Peyer's patch (tissue), 4 donors: ENCODE measurements at regions not wholly inside any gene's neighbourhood (a gene's known extent, or its start where the extent isn't known, plus 50 kb on each side); places are given as distances from the start of the nearest gene placed in this dataset.

ENCODE experiments used
- DNase-seq, 3 donors: peaks; one replicate each; pipeline ENCODE4 v3.0.0-alpha.2; 2017 to 2019
- H3K27ac ChIP-seq, 4 donors: fragments of 200-600 bp; sonication (generic); one replicate each; pipeline ENCODE4 v1.5.1; 2016 to 2019
- H3K27me3 ChIP-seq, 2 donors: fragments of 200-600 bp; sonication (generic); one replicate each; pipeline ENCODE4 v1.5.1; 2019
- H3K36me3 ChIP-seq, 3 donors: fragments of 200-600 bp; sonication (generic); one replicate each; pipeline ENCODE4 v1.5.1; 2016 to 2019
- H3K4me1 ChIP-seq, 4 donors: fragments of 200-600 bp; sonication (generic); one replicate each; pipeline ENCODE4 v1.5.1; 2016 to 2019
- H3K4me3 ChIP-seq, 4 donors: fragments of 200-600 bp; sonication (generic); 1 replicate in 3 of 4; 2 replicates in 1 of 4; pipeline ENCODE4 v1.5.1; 2016 to 2019; ENCODE audit warnings: mild to moderate bottlenecking in 1 of 4
- H3K9me3 ChIP-seq, 4 donors: fragments of 200-600 bp; sonication (generic); one replicate each; pipeline ENCODE4 v1.5.1; 2016 to 2019; ENCODE audit warnings: mild to moderate bottlenecking in 1 of 4
- POLR2A ChIP-seq, 2 donors: fragments of 450-650 bp; IDR thresholded peaks; one replicate each; pipeline ENCODE4 v1.5.1; 2017; ENCODE audit warnings: antibody characterized with exemption in 2 of 2, mild to moderate bottlenecking in 2 of 2, moderate library complexity in 2 of 2
- TF ChIP-seq, protein P1 (sequence below), 6 experiments: fragments of 450-650 bp in 4 of 6; fragments of 200-600 bp in 2 of 6; sonication (generic) in 1 of 6; IDR thresholded peaks; one replicate each; pipeline ENCODE4 v1.5.1; 2017 to 2019; ENCODE audit warnings: antibody characterized with exemption in 6 of 6, mild to moderate bottlenecking in 3 of 6, moderate library complexity in 1 of 6

GRCh38 chr1:59108481-59109317, 188.2 kb upstream of the FGGY start:
- Histone ChIP-seq H3K4me3 (no peak overlapping the region), H3K36me3 (no peaks in the 10 kb centered on the region), H3K27ac (no peak overlapping the region), H3K4me1 (no peaks in the 10 kb centered on the region), H3K27me3 (no peaks in the 10 kb centered on the region), H3K9me3 (no peaks in the 10 kb centered on the region)
- TF ChIP-seq, protein P1, sequence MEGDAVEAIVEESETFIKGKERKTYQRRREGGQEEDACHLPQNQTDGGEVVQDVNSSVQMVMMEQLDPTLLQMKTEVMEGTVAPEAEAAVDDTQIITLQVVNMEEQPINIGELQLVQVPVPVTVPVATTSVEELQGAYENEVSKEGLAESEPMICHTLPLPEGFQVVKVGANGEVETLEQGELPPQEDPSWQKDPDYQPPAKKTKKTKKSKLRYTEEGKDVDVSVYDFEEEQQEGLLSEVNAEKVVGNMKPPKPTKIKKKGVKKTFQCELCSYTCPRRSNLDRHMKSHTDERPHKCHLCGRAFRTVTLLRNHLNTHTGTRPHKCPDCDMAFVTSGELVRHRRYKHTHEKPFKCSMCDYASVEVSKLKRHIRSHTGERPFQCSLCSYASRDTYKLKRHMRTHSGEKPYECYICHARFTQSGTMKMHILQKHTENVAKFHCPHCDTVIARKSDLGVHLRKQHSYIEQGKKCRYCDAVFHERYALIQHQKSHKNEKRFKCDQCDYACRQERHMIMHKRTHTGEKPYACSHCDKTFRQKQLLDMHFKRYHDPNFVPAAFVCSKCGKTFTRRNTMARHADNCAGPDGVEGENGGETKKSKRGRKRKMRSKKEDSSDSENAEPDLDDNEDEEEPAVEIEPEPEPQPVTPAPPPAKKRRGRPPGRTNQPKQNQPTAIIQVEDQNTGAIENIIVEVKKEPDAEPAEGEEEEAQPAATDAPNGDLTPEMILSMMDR (IDR thresholded peaks at IDR 0.05): no peak
- TF ChIP-seq POLR2A (IDR thresholded peaks at IDR 0.05): no peak
- DNase-seq: no peak

DNA sequence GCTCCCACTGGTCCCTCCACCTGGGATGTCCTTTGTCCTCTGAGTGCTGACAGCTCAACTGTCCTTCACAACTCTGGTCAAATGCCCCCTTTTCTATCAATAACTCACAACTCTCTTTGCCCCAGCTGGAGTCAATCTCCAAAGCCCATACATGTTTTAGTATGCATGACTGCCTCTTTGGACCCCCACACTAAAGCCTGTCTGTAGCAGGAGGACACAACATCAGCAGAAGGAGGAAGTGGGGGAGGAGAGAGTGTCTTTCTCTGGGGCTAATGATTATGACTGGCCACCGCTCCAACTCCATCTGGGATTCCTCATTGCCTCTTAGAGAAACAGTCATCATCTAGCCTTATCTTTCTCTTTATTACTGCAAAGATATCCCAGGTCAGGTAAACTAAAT, 186.6 kb upstream of the FGGY start:
- no peak for DNase-seq
- Histone ChIP-seq H3K27me3 (no peaks in the 10 kb centered on the region), H3K4me3 (no peak overlapping the region), H3K27ac (no peak overlapping the region), H3K9me3 (no peaks in the 10 kb centered on the region), H3K36me3 (no peaks in the 10 kb centered on the region), H3K4me1 (no peaks in the 10 kb centered on the region)
- TF ChIP-seq, protein P1 (IDR thresholded peaks at IDR 0.05): no peak
- no peak for TF ChIP-seq POLR2A (IDR thresholded peaks at IDR 0.05)

DNA sequence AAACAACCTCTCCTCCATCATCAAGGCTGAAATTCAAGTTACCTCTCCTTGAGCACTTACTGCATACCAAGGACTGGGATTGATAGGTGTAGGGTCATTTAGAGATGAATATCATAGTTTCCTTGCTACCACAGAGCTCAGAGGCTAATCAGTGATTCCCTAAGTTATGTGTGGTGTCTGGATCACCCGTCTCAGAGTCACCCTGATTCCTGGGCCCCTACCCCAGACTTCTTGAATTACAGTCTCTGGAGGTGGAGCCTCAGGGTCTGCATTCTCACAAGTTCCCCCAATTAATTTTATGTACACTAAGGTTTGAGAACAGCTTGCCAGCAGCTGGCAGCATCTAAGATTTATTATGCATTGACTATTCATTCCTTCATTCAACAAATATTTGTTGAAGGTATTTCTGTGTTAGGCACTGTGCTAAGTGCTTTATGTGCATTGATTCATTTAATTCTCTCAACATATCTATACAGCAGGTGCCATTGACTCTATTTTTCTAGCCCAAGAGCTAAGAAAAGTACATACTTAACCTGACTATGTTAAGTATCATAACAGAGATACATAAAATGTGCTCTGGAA, 182.9 kb upstream of the FGGY start:
- no peak for DNase-seq
- TF ChIP-seq POLR2A (IDR thresholded peaks at IDR 0.05): no peak
- TF ChIP-seq, protein P1 (IDR thresholded peaks at IDR 0.05): no peak
- Histone ChIP-seq H3K4me3 (no peak overlapping the region), H3K27me3 (no peaks in the 10 kb centered on the region), H3K36me3 (no peaks in the 10 kb centered on the region), H3K9me3 (no peaks in the 10 kb centered on the region), H3K4me1 (peaks cover 0 to 3% (median 0%) of the 10 kb centered on the region in 4 donors), H3K27ac (no peak overlapping the region)

- no peak for DNase-seq
- Histone ChIP-seq H3K27me3 (no peaks in the 10 kb centered on the region), H3K4me3 (no peak overlapping the region), H3K9me3 (no peaks in the 10 kb centered on the region), H3K36me3 (no peaks in the 10 kb centered on the region), H3K4me1 (peaks cover 0 to 3% (median 0%) of the 10 kb centered on the region in 4 donors), H3K27ac (no peak overlapping the region)
- no peak for TF ChIP-seq POLR2A (IDR thresholded peaks at IDR 0.05)
- TF ChIP-seq, protein P1 (IDR thresholded peaks at IDR 0.05): no peak
These were observed 181.0 kb upstream of the FGGY start for GRCh38 chr1:59115865-59116264.

DNA sequence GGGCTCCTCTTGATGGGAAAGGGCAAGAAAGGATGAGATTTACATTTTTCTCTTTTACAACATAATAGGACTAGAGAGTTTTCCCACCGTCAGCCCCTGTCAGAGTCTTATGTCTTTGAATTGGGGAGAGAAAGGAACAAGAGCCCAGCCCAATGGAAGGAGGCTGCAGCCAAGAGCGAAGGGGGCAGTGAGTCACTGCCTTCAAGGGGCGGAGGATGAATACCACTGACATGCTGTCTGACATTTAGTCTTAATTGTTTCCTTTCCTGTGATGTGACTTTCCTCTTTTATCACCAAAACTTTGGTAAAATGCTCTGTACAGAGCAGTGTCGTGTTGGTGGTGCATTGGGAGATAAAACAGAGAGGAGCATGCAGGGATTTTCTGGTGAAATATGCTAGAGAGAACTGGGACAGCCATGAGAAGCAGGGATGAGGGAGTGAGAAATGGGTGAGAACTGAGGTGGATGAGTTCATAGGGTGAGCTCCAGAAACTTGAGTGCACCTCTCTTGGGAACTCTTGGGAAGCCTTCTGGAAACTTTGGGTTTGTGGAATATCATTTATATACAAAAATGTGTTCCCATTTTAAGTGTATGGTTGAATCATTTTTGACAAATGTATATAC, 179.9 kb upstream of the FGGY start:
- no peak for DNase-seq
- Histone ChIP-seq H3K9me3 (no peaks in the 10 kb centered on the region), H3K27me3 (no peaks in the 10 kb centered on the region), H3K4me3 (no peak overlapping the region), H3K36me3 (no peaks in the 10 kb centered on the region), H3K4me1 (peaks cover 0 to 3% (median 0%) of the 10 kb centered on the region in 4 donors), H3K27ac (no peak overlapping the region)
- TF ChIP-seq, protein P1 (IDR thresholded peaks at IDR 0.05): no peak
- TF ChIP-seq POLR2A (IDR thresholded peaks at IDR 0.05): no peak
